ENCODE measurements at regions not wholly inside any gene's neighbourhood (a gene's known extent, or its start where the extent isn't known, plus 50 kb on each side); places are given as distances from the start of the nearest gene placed in this dataset.
"Not testable (repeated sequence)": the region's sequence is repeated elsewhere in the genome, so short reads cannot be mapped to it uniquely, and the experiment has no call there.

- no peak for DNase-seq (ENCODE audit: low read depth)
Observed at GRCh38 chr2:131828164-131828561, 300.5 kb downstream of the CCDC74A start.

GRCh38 chr2:131828633-131829455, 301.2 kb downstream of the CCDC74A start:
- DNase-seq (ENCODE audit: low read depth), result not testable (repeated sequence)

GRCh38 chr2:131829456-131830241, 302.0 kb downstream of the CCDC74A start:
- DNase-seq (ENCODE audit: low read depth), result not testable (repeated sequence)

- not testable (repeated sequence) for DNase-seq (ENCODE audit: low read depth)
Observed at GRCh38 chr2:131830242-131830945, 302.7 kb downstream of the CCDC74A start.

GRCh38 chr2:131830946-131831310, 303.2 kb downstream of the CCDC74A start:
- not testable (repeated sequence) for DNase-seq (ENCODE audit: low read depth)

- DNase-seq (ENCODE audit: low read depth), result not testable (repeated sequence)
Observed at GRCh38 chr2:131831450-131832208, 303.9 kb downstream of the CCDC74A start.

GRCh38 chr2:131832209-131832780, 304.6 kb downstream of the CCDC74A start:
- DNase-seq (ENCODE audit: low read depth), result not testable (repeated sequence)

GRCh38 chr2:131832917-131833316, 305.2 kb downstream of the CCDC74A start:
- DNase-seq (ENCODE audit: low read depth), result not testable (repeated sequence)

- DNase-seq (ENCODE audit: low read depth), result not testable (repeated sequence)
Observed at GRCh38 chr2:131833367-131834202, 305.9 kb downstream of the CCDC74A start.

GRCh38 chr2:131834203-131835020, 306.7 kb downstream of the CCDC74A start:
- DNase-seq (ENCODE audit: low read depth), result not testable (repeated sequence)

GRCh38 chr2:131835022-131835421, 307.3 kb downstream of the CCDC74A start:
- DNase-seq (ENCODE audit: low read depth), result not testable (repeated sequence)

- no peak for DNase-seq (ENCODE audit: low read depth)
Observed at GRCh38 chr2:131835621-131836091, 308.0 kb downstream of the CCDC74A start.

- DNase-seq (ENCODE audit: low read depth), result not testable (repeated sequence)
Observed at GRCh38 chr2:131836116-131836515, 308.4 kb downstream of the CCDC74A start.

- not testable (repeated sequence) for DNase-seq (ENCODE audit: low read depth)
Observed at GRCh38 chr2:131844044-131844443, 316.4 kb downstream of the CCDC74A start.

- DNase-seq (ENCODE audit: low read depth), result not testable (repeated sequence)
Observed at GRCh38 chr2:131856202-131856601, 305.6 kb downstream of the ANKRD30BL start.

GRCh38 chr2:131858197-131858596, 303.6 kb downstream of the ANKRD30BL start:
- DNase-seq (ENCODE audit: low read depth), result not testable (repeated sequence)
